ENCODE measurements at regions not wholly inside any gene's neighbourhood (a gene's known extent, or its start where the extent isn't known, plus 50 kb on each side); places are given as distances from the start of the nearest gene placed in this dataset.
"Not testable (repeated sequence)": the region's sequence is repeated elsewhere in the genome, so short reads cannot be mapped to it uniquely, and the experiment has no call there.

- DNase-seq; H3K36me3 Mint-ChIP-seq (ENCODE audit: low read depth); H3K27me3 Mint-ChIP-seq; ATAC-seq; H3K27ac Mint-ChIP-seq; H3K4me3 Mint-ChIP-seq; H3K9me3 ChIP-seq (ENCODE audit: control insufficient read depth, low read length, poor library complexity, severe bottlenecking); H3K4me1 Mint-ChIP-seq: not testable (repeated sequence)
Measured at GRCh38 chr4:188349569-188349968, 210.3 kb downstream of the TRIML1 start.

GRCh38 chr4:188363196-188363595 is 224.0 kb downstream of the TRIML1 start:
- H3K4me1 Mint-ChIP-seq: no peaks in the 10 kb centered on the region
- no peak overlapping the region for H3K4me3 Mint-ChIP-seq
- no peaks in the 10 kb centered on the region for H3K9me3 ChIP-seq (ENCODE audit: control insufficient read depth, low read length, poor library complexity, severe bottlenecking)
- no peaks in the 10 kb centered on the region for H3K27me3 Mint-ChIP-seq
- ATAC-seq (no peak), DNase-seq (no peak)
- H3K27ac Mint-ChIP-seq: no peak overlapping the region
- no peaks in the 10 kb centered on the region for H3K36me3 Mint-ChIP-seq (ENCODE audit: low read depth)

- no peaks in the 10 kb centered on the region for H3K9me3 ChIP-seq (ENCODE audit: control insufficient read depth, low read length, poor library complexity, severe bottlenecking)
- DNase-seq (no peak), ATAC-seq (no peak)
- no peak overlapping the region for H3K27ac Mint-ChIP-seq
- H3K4me3 Mint-ChIP-seq: no peak overlapping the region
- H3K36me3 Mint-ChIP-seq (ENCODE audit: low read depth): no peaks in the 10 kb centered on the region
- no peaks in the 10 kb centered on the region for H3K4me1 Mint-ChIP-seq
- H3K27me3 Mint-ChIP-seq: no peaks in the 10 kb centered on the region
Measured at GRCh38 chr4:188370777-188371176, 231.5 kb downstream of the TRIML1 start.

GRCh38 chr4:188372058-188372457 is 232.8 kb downstream of the TRIML1 start:
- no peak overlapping the region for H3K4me3 Mint-ChIP-seq
- H3K36me3 Mint-ChIP-seq (ENCODE audit: low read depth): no peaks in the 10 kb centered on the region
- H3K4me1 Mint-ChIP-seq: no peaks in the 10 kb centered on the region
- DNase-seq (no peak), ATAC-seq (no peak)
- H3K27ac Mint-ChIP-seq: no peak overlapping the region
- H3K9me3 ChIP-seq (ENCODE audit: control insufficient read depth, low read length, poor library complexity, severe bottlenecking): no peaks in the 10 kb centered on the region
- no peaks in the 10 kb centered on the region for H3K27me3 Mint-ChIP-seq

GRCh38 chr4:188372829-188373228 is 233.6 kb downstream of the TRIML1 start:
- H3K36me3 Mint-ChIP-seq (ENCODE audit: low read depth): no peaks in the 10 kb centered on the region
- no peak overlapping the region for H3K27ac Mint-ChIP-seq
- DNase-seq (no peak), ATAC-seq (no peak)
- no peaks in the 10 kb centered on the region for H3K27me3 Mint-ChIP-seq
- H3K4me1 Mint-ChIP-seq: no peaks in the 10 kb centered on the region
- H3K9me3 ChIP-seq (ENCODE audit: control insufficient read depth, low read length, poor library complexity, severe bottlenecking): no peaks in the 10 kb centered on the region
- no peak overlapping the region for H3K4me3 Mint-ChIP-seq

- Mint-ChIP-seq H3K27me3 (no peaks in the 10 kb centered on the region), H3K4me1 (no peaks in the 10 kb centered on the region), H3K36me3 (ENCODE audit: low read depth) (no peaks in the 10 kb centered on the region), H3K4me3 (no peak overlapping the region), H3K27ac (no peak overlapping the region)
- DNase-seq: no peak
- H3K9me3 ChIP-seq (ENCODE audit: control insufficient read depth, low read length, poor library complexity, severe bottlenecking): no peaks in the 10 kb centered on the region
- ATAC-seq: no peak
Measured at GRCh38 chr4:188374871-188375270, 235.6 kb downstream of the TRIML1 start.

GRCh38 chr4:188377816-188378215 is 238.6 kb downstream of the TRIML1 start:
- no peak for ATAC-seq
- DNase-seq: no peak
- no peaks in the 10 kb centered on the region for H3K9me3 ChIP-seq (ENCODE audit: control insufficient read depth, low read length, poor library complexity, severe bottlenecking)
- Mint-ChIP-seq H3K36me3 (ENCODE audit: low read depth) (no peaks in the 10 kb centered on the region), H3K27me3 (no peaks in the 10 kb centered on the region), H3K27ac (no peak overlapping the region), H3K4me1 (no peaks in the 10 kb centered on the region), H3K4me3 (no peak overlapping the region)

- no peak for ATAC-seq
- Mint-ChIP-seq H3K27me3 (no peaks in the 10 kb centered on the region), H3K27ac (no peak overlapping the region), H3K4me1 (no peaks in the 10 kb centered on the region), H3K36me3 (ENCODE audit: low read depth) (no peaks in the 10 kb centered on the region), H3K4me3 (no peak overlapping the region)
- H3K9me3 ChIP-seq (ENCODE audit: control insufficient read depth, low read length, poor library complexity, severe bottlenecking): no peaks in the 10 kb centered on the region
- no peak for DNase-seq
Measured at GRCh38 chr4:188383180-188383579, 243.9 kb downstream of the TRIML1 start.

- ATAC-seq (no peak), DNase-seq (no peak)
- no peaks in the 10 kb centered on the region for H3K9me3 ChIP-seq (ENCODE audit: control insufficient read depth, low read length, poor library complexity, severe bottlenecking)
- Mint-ChIP-seq H3K27ac (no peak overlapping the region), H3K4me3 (no peak overlapping the region), H3K4me1 (no peaks in the 10 kb centered on the region), H3K36me3 (ENCODE audit: low read depth) (no peaks in the 10 kb centered on the region), H3K27me3 (no peaks in the 10 kb centered on the region)
Measured at GRCh38 chr4:188387179-188387791, 248.0 kb downstream of the TRIML1 start.

- not testable (repeated sequence) for H3K36me3 Mint-ChIP-seq (ENCODE audit: low read depth); H3K27ac Mint-ChIP-seq; H3K4me1 Mint-ChIP-seq; H3K27me3 Mint-ChIP-seq; H3K9me3 ChIP-seq (ENCODE audit: control insufficient read depth, low read length, poor library complexity, severe bottlenecking); ATAC-seq; DNase-seq; H3K4me3 Mint-ChIP-seq
Measured at GRCh38 chr4:188391349-188391748, 252.1 kb downstream of the TRIML1 start.

- ATAC-seq: no peak
- H3K4me3 Mint-ChIP-seq: no peak overlapping the region
- no peaks in the 10 kb centered on the region for H3K36me3 Mint-ChIP-seq (ENCODE audit: low read depth)
- H3K27ac Mint-ChIP-seq: no peak overlapping the region
- H3K4me1 Mint-ChIP-seq: no peaks in the 10 kb centered on the region
- H3K9me3 ChIP-seq (ENCODE audit: control insufficient read depth, low read length, poor library complexity, severe bottlenecking): no peaks in the 10 kb centered on the region
- no peaks in the 10 kb centered on the region for H3K27me3 Mint-ChIP-seq
- no peak for DNase-seq
Measured at GRCh38 chr4:188396037-188396436, 256.8 kb downstream of the TRIML1 start.

GRCh38 chr4:188399834-188400233 is 260.6 kb downstream of the TRIML1 start:
- H3K36me3 Mint-ChIP-seq (ENCODE audit: low read depth): no peaks in the 10 kb centered on the region
- no peak for ATAC-seq
- H3K4me1 Mint-ChIP-seq: no peaks in the 10 kb centered on the region
- no peaks in the 10 kb centered on the region for H3K9me3 ChIP-seq (ENCODE audit: control insufficient read depth, low read length, poor library complexity, severe bottlenecking)
- no peaks in the 10 kb centered on the region for H3K27me3 Mint-ChIP-seq
- no peak overlapping the region for H3K4me3 Mint-ChIP-seq
- no peak for DNase-seq
- H3K27ac Mint-ChIP-seq: no peak overlapping the region

- H3K36me3 Mint-ChIP-seq (ENCODE audit: low read depth): no peaks in the 10 kb centered on the region
- no peak overlapping the region for H3K27ac Mint-ChIP-seq
- ATAC-seq (no peak), DNase-seq (no peak)
- H3K27me3 Mint-ChIP-seq: no peaks in the 10 kb centered on the region
- H3K4me1 Mint-ChIP-seq: no peaks in the 10 kb centered on the region
- no peaks in the 10 kb centered on the region for H3K9me3 ChIP-seq (ENCODE audit: control insufficient read depth, low read length, poor library complexity, severe bottlenecking)
- H3K4me3 Mint-ChIP-seq: no peak overlapping the region
Measured at GRCh38 chr4:188400451-188400850, 261.2 kb downstream of the TRIML1 start.

- H3K27ac Mint-ChIP-seq: no peak overlapping the region
- no peaks in the 10 kb centered on the region for H3K9me3 ChIP-seq (ENCODE audit: control insufficient read depth, low read length, poor library complexity, severe bottlenecking)
- no peaks in the 10 kb centered on the region for H3K4me1 Mint-ChIP-seq
- ATAC-seq: no peak
- H3K4me3 Mint-ChIP-seq: no peak overlapping the region
- H3K36me3 Mint-ChIP-seq (ENCODE audit: low read depth): no peaks in the 10 kb centered on the region
- H3K27me3 Mint-ChIP-seq: no peaks in the 10 kb centered on the region
- DNase-seq: no peak
Measured at GRCh38 chr4:188403272-188403671, 264.0 kb downstream of the TRIML1 start.

Measured in T-helper 17 cell (primary cell).